Cardiac muscle cell (in vitro differentiated cells and primary cell): ENCODE measurements at regions not wholly inside any gene's neighbourhood (a gene's known extent, or its start where the extent isn't known, plus 50 kb on each side); places are given as distances from the start of the nearest gene placed in this dataset.

Source experiments
- DNase-seq, 2 donors: peaks; one replicate each; pipeline versions ENCODE4 v3.0.0 to v3.0.0-alpha.2; 2010 to 2017; ENCODE audit warnings: low read depth in 1 of 2, low spot score in 1 of 2
- H3K27ac ChIP-seq: fragments of 200-600 bp; sonication (generic); 2 replicates; pipeline ENCODE4 v1.5.1; 2016
- H3K27me3 ChIP-seq: fragments of 200-600 bp; sonication (generic); 2 replicates; pipeline ENCODE4 v1.6.0; 2016; ENCODE audit warnings: control low read depth
- H3K36me3 ChIP-seq: fragments of 200-600 bp; sonication (generic); 2 replicates; pipeline ENCODE4 v1.5.1; 2016; ENCODE audit warnings: control low read depth
- H3K4me1 ChIP-seq: fragments of 200-600 bp; sonication (generic); 2 replicates; pipeline ENCODE4 v1.8.1; 2017; ENCODE audit warnings: low read depth, mild to moderate bottlenecking, mixed run types
- H3K4me3 ChIP-seq: fragments of 200-600 bp; sonication (generic); 2 replicates; pipeline ENCODE4 v1.5.1; 2016; ENCODE audit warnings: mild to moderate bottlenecking
- H3K9me3 ChIP-seq: fragments of 200-600 bp; sonication (generic); 2 replicates; pipeline ENCODE4 v1.5.1; 2017; ENCODE audit warnings: low read depth, mild to moderate bottlenecking, control low read depth
- CTCF ChIP-seq: IDR thresholded peaks from 2 replicates; pipeline ENCODE4 v1.5.1; 2012; ENCODE audit warnings: low read depth, mild to moderate bottlenecking, low read length

GRCh38 chr2:21945658-21946057, 821.9 kb downstream of the TDRD15 start:
- DNase-seq, result no peak
- Histone ChIP-seq H3K27ac (no peak overlapping the region), H3K4me3 (no peak overlapping the region), H3K9me3 (no peaks in the 10 kb centered on the region), H3K36me3 (no peaks in the 10 kb centered on the region), H3K4me1 (no peaks in the 10 kb centered on the region), H3K27me3 (no peaks in the 10 kb centered on the region)
- no peak for TF ChIP-seq CTCF

DNA sequence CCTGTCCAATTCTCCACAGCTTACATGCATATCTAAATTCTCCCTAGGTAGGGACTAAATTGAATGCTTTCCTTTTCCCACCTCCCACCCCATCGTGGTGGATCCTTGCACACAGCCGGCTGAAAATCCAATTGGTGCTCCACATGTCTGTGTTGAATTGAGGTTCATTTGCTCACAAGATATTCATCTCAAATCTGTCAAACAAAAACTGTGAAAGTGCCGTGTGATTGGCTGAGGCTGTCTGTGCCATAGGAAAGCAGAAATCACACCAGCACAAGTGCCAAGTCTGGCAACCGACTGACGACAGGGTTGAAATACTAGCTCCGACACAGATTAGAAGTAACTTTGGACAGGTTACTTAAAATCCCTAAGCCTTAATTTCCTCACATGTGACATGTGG, 823.3 kb downstream of the TDRD15 start:
- Histone ChIP-seq H3K4me1 (no peaks in the 10 kb centered on the region), H3K27ac (no peak overlapping the region), H3K36me3 (no peaks in the 10 kb centered on the region), H3K4me3 (no peak overlapping the region), H3K27me3 (no peaks in the 10 kb centered on the region), H3K9me3 (no peaks in the 10 kb centered on the region)
- no peak for TF ChIP-seq CTCF
- no peak for DNase-seq

GRCh38 chr2:21966139-21966538, 842.4 kb downstream of the TDRD15 start:
- Histone ChIP-seq H3K4me3 (no peak overlapping the region), H3K27me3 (peaks cover 40% of the 10 kb centered on the region), H3K27ac (no peak overlapping the region), H3K4me1 (no peaks in the 10 kb centered on the region), H3K9me3 (no peaks in the 10 kb centered on the region), H3K36me3 (no peaks in the 10 kb centered on the region)
- no peak for TF ChIP-seq CTCF
- DNase-seq, result peak in 1 of 2 donors; percentile 28

DNA sequence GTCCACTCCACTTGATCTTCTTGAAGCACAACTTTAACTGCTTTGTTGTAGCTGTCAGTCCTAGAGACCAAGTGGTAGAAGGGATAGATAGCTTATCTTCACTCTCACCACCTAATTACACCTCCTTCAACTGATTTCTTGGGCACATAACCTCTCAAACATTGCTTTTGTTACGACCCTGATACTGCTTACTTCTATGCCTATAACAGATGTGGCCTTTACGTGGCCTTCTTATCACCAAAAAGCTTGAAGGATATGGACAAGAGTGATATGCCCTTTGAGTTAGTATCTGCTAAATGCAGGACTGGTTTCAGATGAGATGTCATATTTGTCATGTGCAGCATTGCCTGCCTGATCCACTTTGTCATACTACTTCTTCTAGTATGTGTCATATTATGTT, 847.2 kb downstream of the TDRD15 start:
- peak in 1 of 2 donors; percentile 2 for DNase-seq
- Histone ChIP-seq H3K4me1 (no peaks in the 10 kb centered on the region), H3K27ac (no peak overlapping the region), H3K4me3 (no peak overlapping the region), H3K36me3 (no peaks in the 10 kb centered on the region), H3K27me3 (peaks cover 39% of the 10 kb centered on the region), H3K9me3 (no peaks in the 10 kb centered on the region)
- TF ChIP-seq CTCF, result no peak

DNA sequence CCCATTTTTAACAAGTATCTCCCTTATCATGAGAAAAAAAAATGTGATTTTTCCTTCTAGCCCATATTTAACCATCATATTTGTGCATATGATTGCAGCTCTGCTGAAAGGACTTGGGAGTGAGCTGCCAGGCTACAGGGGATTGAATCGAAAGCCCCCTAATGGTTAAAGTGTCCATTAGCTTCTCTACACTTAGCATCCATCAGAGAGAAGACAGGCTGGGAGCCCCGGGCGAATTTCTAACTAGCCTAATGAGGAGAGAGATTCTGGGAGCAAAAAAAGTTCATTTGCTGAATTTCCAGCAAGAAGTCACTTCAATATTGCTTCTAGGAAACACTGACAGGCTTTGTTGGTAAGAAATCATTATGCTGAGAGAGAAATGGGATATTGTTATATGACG, 848.8 kb downstream of the TDRD15 start:
- Histone ChIP-seq H3K9me3 (no peaks in the 10 kb centered on the region), H3K27ac (no peak overlapping the region), H3K4me3 (no peak overlapping the region), H3K36me3 (no peaks in the 10 kb centered on the region), H3K27me3 (peaks cover 31% of the 10 kb centered on the region), H3K4me1 (no peaks in the 10 kb centered on the region)
- TF ChIP-seq CTCF, result no peak
- no peak for DNase-seq

GRCh38 chr2:21981127-21981526, 857.4 kb downstream of the TDRD15 start:
- no peak overlapping the region for H3K4me3 ChIP-seq
- no peaks in the 10 kb centered on the region for H3K36me3 ChIP-seq
- peak in 1 of 2 donors; percentile 13 for DNase-seq
- H3K4me1 ChIP-seq, result no peaks in the 10 kb centered on the region
- H3K9me3 ChIP-seq, result no peaks in the 10 kb centered on the region
- H3K27ac ChIP-seq, result no peak overlapping the region
- TF ChIP-seq CTCF, result no peak
- peaks cover 9% of the 10 kb centered on the region for H3K27me3 ChIP-seq
